Mucosa of descending colon (tissue), 3 donors: ENCODE measurements at regions not wholly inside any gene's neighbourhood (a gene's known extent, or its start where the extent isn't known, plus 50 kb on each side); places are given as distances from the start of the nearest gene placed in this dataset.

ENCODE experiments used
- ATAC-seq: fragments of 200-7000 bp; cut with Tn5 transposase; one replicate; pipeline ENCODE4 v1.9.1; 2020; ENCODE audit warnings: mild to moderate bottlenecking, moderate library complexity
- DNase-seq, 3 donors: peaks; one replicate each; pipeline ENCODE4 v3.0.0-alpha.2; 2020
- H3K36me3 ChIP-seq: fragments of 200-600 bp; one replicate; pipeline ENCODE4 v1.8.0; 2021; ENCODE audit warnings: low read depth, mild to moderate bottlenecking
- H3K4me1 ChIP-seq: fragments of 200-600 bp; one replicate; pipeline ENCODE4 v1.8.0; 2021; ENCODE audit warnings: low read depth, mild to moderate bottlenecking
- H3K4me3 ChIP-seq: fragments of 200-600 bp; one replicate; pipeline ENCODE4 v1.8.0; 2021; ENCODE audit warnings: mild to moderate bottlenecking
- H3K9me3 ChIP-seq: fragments of 200-600 bp; one replicate; pipeline ENCODE4 v1.8.0; 2021; ENCODE audit warnings: mild to moderate bottlenecking
- intact Hi-C, 2 donors: fragments of 100-400 bp; cut with DNase I in 1 of 2; cut with micrococcal nuclease in 1 of 2; formaldehyde crosslinking; loops; one replicate each; pipeline versions ENCODE4 v1.11.0 to v1.11.1; 2022; cut with DNase I, micrococcal nuclease
- TF ChIP-seq, protein P1 (sequence below): fragments of 200-600 bp; IDR thresholded peaks from one replicate; pipeline ENCODE4 v1.8.0; 2022; ENCODE audit warnings: antibody characterized with exemption, mild to moderate bottlenecking
- donor health status: DM: no; HTN: no; CAD: no; lungs with moderate emphysema.
- donor health status: DM: no; HTN: no; CAD: no.
- donor health status: DM: no; HTN: yes; CAD: no.

DNA sequence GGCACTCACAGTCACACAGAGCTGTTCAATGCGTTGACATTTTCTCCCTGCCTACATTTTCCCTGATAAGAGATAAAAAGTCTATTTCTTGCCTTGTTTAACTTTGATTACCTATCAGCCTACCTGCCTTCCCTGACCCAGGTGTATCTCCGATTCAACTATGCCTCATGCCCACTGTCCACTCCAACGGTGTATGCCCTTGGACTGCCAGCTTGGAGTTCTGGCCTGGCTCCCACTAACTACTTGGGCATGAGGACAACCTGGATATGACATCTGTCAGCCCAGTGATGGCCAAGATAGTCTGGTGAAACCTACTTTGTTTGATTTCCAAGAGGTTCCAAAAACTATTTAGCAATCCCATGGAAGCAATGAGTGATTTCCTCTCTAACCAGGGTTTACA is 93.0 kb upstream of the PELI2 start:
- DNase-seq (no peak), ATAC-seq (no peak)
- H3K36me3 ChIP-seq: no peaks in the 10 kb centered on the region
- intact Hi-C loops: no loop called here
- TF ChIP-seq, protein P1, sequence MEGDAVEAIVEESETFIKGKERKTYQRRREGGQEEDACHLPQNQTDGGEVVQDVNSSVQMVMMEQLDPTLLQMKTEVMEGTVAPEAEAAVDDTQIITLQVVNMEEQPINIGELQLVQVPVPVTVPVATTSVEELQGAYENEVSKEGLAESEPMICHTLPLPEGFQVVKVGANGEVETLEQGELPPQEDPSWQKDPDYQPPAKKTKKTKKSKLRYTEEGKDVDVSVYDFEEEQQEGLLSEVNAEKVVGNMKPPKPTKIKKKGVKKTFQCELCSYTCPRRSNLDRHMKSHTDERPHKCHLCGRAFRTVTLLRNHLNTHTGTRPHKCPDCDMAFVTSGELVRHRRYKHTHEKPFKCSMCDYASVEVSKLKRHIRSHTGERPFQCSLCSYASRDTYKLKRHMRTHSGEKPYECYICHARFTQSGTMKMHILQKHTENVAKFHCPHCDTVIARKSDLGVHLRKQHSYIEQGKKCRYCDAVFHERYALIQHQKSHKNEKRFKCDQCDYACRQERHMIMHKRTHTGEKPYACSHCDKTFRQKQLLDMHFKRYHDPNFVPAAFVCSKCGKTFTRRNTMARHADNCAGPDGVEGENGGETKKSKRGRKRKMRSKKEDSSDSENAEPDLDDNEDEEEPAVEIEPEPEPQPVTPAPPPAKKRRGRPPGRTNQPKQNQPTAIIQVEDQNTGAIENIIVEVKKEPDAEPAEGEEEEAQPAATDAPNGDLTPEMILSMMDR: no peak
- H3K4me3 ChIP-seq: no peak overlapping the region
- H3K9me3 ChIP-seq: no peaks in the 10 kb centered on the region
- H3K4me1 ChIP-seq: no peaks in the 10 kb centered on the region

DNA sequence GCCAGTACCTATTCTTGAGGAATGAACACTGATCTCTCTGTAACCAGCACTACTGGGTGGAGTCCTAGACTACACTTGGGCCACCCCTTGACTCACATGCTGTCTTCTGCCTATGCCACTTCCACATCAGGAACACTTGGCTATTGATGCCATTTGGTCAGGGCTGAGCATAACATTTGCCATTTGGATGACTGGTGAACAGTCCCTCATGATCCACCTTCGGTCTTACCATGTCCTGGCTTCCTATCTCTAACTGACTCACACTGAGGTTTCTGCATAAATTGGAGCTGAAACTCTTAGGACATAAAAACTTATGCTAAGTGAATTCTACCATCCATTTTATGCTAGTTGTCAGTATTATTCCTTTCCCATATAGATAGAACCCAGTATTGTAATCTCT is 91.7 kb upstream of the PELI2 start:
- ATAC-seq: no peak
- DNase-seq: no peak
- H3K4me3 ChIP-seq: no peak overlapping the region
- TF ChIP-seq, protein P1: no peak
- H3K9me3 ChIP-seq: no peaks in the 10 kb centered on the region
- intact Hi-C loops: no loop called here
- no peaks in the 10 kb centered on the region for H3K36me3 ChIP-seq
- H3K4me1 ChIP-seq: no peaks in the 10 kb centered on the region

DNA sequence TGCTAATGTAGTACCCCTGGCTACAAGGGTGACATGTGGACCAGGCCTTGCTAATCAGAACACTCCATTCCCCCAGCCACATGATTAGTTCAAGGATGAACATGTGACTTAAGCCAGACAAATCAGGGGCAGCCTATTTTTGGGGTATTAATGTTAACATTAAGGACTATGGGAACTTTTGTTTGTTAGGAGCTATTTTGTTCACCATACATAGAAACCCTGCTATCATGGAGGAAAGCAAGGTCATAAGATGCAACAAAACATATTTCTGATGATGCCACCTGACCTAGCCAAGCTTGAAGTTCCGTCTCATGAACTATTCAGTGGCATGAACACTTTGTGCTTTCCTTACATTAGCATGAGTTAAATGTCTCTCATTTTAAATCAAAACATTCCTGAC is 90.8 kb upstream of the PELI2 start:
- no peaks in the 10 kb centered on the region for H3K4me1 ChIP-seq
- ATAC-seq: no peak
- H3K36me3 ChIP-seq: no peaks in the 10 kb centered on the region
- TF ChIP-seq, protein P1: no peak
- DNase-seq: no peak
- intact Hi-C loops: no loop called here
- H3K4me3 ChIP-seq: no peak overlapping the region
- no peaks in the 10 kb centered on the region for H3K9me3 ChIP-seq

DNA sequence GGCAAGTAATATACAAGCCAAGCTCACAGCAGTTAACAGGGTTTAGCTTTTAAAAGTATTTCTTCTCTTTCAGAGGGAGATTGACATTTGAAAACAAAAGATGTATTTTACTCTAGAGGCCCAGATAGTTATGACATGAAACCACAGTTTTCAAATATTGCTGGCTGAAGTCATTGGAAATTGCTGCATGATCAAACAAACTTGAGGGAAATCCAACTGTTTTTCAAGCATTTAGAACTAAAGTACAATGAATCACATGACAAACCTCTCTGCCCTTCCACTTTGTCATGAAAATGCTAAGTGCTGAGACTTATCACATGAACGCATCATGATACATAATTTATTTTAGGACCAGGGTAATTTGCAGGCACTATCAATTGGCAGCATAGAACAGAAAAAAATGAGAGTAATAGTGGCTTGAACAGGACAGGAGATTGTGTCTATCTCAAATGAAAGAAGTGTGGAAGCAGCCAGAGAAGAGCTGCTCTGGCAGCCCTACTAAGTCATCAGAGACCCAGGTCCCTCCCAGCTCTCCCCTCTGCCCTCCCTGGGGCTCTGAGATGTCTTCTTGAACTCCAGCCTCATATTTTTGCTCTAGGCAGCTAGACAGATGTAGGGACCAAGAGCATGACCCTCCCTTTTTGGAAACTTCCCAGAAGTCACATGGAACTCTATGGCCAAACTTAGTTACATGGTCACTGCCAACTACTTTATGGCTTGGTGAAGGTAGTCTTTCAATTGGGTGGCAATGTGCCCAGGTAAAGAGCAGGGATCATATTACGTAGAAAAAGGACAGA is 90.1 kb upstream of the PELI2 start:
- H3K4me3 ChIP-seq: no peak overlapping the region
- H3K4me1 ChIP-seq: no peaks in the 10 kb centered on the region
- DNase-seq (no peak), ATAC-seq (no peak)
- H3K36me3 ChIP-seq: no peaks in the 10 kb centered on the region
- H3K9me3 ChIP-seq: no peaks in the 10 kb centered on the region
- TF ChIP-seq, protein P1: no peak
- intact Hi-C loops: no loop called here

DNA sequence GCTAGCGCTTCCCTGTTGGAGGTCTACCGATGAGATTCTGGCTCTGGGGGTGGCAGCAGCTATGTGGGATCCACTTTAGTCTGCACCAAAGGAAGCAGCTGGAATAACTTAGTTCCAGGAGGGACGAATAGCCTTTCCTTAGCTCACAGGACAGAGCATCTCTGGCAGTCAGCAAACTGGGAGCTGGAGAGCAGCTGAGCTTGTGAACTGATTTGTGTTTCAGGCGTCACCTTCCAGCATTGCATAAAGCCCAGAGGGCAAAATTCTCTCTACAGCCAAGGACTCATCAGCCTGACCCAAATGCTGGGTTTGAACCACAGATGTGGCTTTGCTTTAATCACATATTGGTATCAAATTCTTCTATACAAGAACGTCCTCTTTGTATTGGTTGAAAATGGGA is 81.9 kb upstream of the PELI2 start:
- H3K36me3 ChIP-seq: no peaks in the 10 kb centered on the region
- no peak for ATAC-seq
- no peak overlapping the region for H3K4me3 ChIP-seq
- no peaks in the 10 kb centered on the region for H3K9me3 ChIP-seq
- no peak for DNase-seq
- no peaks in the 10 kb centered on the region for H3K4me1 ChIP-seq
- intact Hi-C loops: no loop called here
- TF ChIP-seq, protein P1: no peak

DNA sequence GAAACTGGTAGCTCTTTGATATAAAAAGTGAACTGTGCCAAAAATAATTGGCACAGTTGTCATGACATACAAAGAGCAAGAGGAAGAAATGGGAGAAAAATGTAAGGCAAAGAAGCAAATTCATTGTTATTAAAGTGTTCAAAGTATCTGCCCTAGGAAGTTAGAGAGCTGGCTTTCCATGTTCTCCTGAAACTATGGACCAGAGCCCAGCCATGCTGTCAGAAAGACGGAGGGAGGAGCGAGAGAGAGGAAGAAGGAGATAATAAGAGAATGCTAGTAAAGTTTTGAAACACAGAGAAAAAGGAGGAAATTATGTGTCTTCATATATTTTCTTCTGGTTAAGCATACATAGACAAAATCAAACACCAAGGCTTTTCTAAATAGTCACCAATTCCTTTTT is 78.1 kb upstream of the PELI2 start:
- ATAC-seq: no peak
- no peaks in the 10 kb centered on the region for H3K4me1 ChIP-seq
- TF ChIP-seq, protein P1: no peak
- DNase-seq: no peak
- intact Hi-C loops: no loop called here
- H3K4me3 ChIP-seq: no peak overlapping the region
- H3K9me3 ChIP-seq: no peaks in the 10 kb centered on the region
- no peaks in the 10 kb centered on the region for H3K36me3 ChIP-seq
